Dendritic cell treated with granulocyte-macrophage colony-stimulating factor and Interleukin-4, amounts not matched to agents 40 ng/mL and 50 ng/mL, for 4 days (primary cell): ENCODE measurements at regions not wholly inside any gene's neighbourhood (a gene's known extent, or its start where the extent isn't known, plus 50 kb on each side); places are given as distances from the start of the nearest gene placed in this dataset.

Experiments
- H3K27ac Mint-ChIP-seq: one replicate; pipeline ENCODE4 v1.8.0; 2022; ENCODE audit warnings: mild to moderate bottlenecking, mixed read lengths
- H3K27me3 Mint-ChIP-seq: one replicate; pipeline ENCODE4 v1.8.0; 2022; ENCODE audit warnings: mild to moderate bottlenecking, mixed read lengths
- H3K36me3 Mint-ChIP-seq: one replicate; pipeline ENCODE4 v1.8.0; 2022; ENCODE audit warnings: low read depth, mixed read lengths
- H3K4me1 Mint-ChIP-seq: one replicate; pipeline ENCODE4 v1.8.0; 2022; ENCODE audit warnings: low read depth, mixed read lengths
- H3K4me3 Mint-ChIP-seq: one replicate; pipeline ENCODE4 v1.8.0; 2022; ENCODE audit warnings: mild to moderate bottlenecking, moderate library complexity, mixed read lengths
- H3K9me3 Mint-ChIP-seq: one replicate; pipeline ENCODE4 v1.8.0; 2022; ENCODE audit warnings: mixed read lengths
- intact Hi-C: fragments of 100-400 bp; cut with micrococcal nuclease; formaldehyde crosslinking; loops from one replicate; pipeline ENCODE4 v1.15.0; 2022

DNA sequence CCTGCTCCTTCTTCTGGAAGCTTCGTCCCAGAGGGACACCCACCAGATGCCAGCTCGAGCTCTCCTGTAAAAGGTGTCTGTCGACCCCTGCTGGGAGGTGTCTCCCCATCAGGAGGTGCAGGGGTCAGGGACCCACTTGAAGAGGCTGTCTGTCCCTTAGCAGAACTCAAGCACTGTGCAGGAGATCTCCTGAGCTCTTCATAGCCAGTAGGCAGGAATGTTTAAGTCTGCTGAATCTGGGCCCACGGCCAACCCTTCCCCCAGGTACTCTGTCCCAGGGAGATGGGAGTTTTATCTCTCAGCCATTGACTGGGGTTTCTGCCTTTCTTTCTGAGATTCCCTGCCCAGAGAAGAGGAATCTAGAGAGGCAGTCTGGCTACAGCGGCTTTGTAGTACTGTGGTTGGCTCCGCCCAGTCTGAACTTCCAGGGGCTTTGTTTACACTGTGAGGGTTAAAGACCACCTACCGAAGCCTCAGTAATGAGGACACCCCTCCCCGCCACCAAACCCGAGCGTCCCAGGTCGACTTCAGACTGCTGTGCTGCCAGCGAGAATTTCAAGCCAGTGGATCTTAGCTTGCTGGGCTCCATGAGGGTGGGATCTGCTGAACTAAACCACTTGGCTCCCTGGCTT, 1383.0 kb upstream of the TENM3 start:
- no peaks in the 10 kb centered on the region for H3K36me3 Mint-ChIP-seq
- intact Hi-C loops, result no loop called here

DNA sequence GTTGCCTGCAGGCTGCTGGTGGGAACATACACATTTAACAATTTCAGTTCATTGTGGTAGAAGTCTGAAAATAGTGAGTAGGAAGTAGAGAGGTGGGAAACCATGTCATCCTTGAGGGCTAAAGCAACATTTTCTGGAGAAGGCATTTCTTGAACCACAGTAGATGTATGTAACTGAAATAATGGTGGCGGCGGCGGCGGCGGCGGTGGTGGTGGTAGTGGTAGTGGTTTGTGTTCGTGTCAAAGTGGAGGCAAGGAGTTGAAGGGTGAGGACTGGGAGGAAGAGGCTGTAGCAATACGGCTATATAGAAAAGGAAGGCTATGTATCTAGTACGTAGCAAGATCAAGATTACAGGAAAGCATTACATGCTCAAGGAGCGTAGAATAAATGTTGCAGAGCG, 1381.6 kb upstream of the TENM3 start:
- Mint-ChIP-seq H3K27me3 (no peaks in the 10 kb centered on the region), H3K9me3 (peaks cover 24% of the 10 kb centered on the region), H3K4me3 (no peak overlapping the region), H3K27ac (no peak overlapping the region), H3K4me1 (no peaks in the 10 kb centered on the region), H3K36me3 (no peaks in the 10 kb centered on the region)
- intact Hi-C loops, result no loop called here

More for the DNA sequence above, 1383.0 kb upstream of the TENM3 start:
- Mint-ChIP-seq H3K27ac (no peak overlapping the region), H3K27me3 (no peaks in the 10 kb centered on the region), H3K4me3 (no peak overlapping the region), H3K4me1 (no peaks in the 10 kb centered on the region), H3K9me3 (peaks cover 19% of the 10 kb centered on the region)

DNA sequence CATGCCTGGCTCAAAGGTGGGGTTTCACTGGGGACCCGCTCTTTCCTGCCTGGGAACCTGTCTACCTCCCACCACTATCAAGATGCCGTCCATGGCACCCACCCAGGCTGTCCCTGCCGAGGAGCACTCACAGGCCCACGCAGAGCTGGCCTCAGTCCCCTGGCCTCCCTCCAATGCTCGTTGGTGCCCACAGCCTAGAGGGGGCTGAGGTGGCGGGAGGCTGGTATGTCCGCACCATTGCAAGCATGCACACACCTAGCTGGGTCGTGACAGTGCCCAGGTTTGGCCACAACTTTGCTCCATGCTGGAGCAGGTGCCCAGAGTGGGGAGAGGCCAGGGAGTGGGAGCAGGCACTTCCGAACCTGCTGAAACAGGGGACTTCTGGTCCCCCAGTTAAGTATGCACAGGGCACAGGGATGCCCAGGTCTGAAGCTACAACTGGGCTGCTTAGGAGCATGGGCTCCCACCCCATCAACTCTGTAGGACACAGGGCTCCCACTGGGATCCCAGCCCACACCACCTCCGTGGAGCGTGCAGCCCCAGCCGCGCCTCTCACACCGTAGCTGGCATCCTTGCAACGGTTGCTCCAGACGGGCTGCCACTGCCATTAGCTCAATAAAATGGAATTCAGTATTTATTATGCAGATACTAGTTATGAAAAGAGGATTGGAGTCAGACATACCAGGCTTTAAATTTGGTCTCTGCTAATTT, 1376.1 kb upstream of the TENM3 start:
- intact Hi-C loops, result no loop called here
- Mint-ChIP-seq H3K27me3 (no peaks in the 10 kb centered on the region), H3K4me1 (no peaks in the 10 kb centered on the region), H3K9me3 (peaks cover 20% of the 10 kb centered on the region), H3K4me3 (no peak overlapping the region), H3K36me3 (no peaks in the 10 kb centered on the region), H3K27ac (no peak overlapping the region)

DNA sequence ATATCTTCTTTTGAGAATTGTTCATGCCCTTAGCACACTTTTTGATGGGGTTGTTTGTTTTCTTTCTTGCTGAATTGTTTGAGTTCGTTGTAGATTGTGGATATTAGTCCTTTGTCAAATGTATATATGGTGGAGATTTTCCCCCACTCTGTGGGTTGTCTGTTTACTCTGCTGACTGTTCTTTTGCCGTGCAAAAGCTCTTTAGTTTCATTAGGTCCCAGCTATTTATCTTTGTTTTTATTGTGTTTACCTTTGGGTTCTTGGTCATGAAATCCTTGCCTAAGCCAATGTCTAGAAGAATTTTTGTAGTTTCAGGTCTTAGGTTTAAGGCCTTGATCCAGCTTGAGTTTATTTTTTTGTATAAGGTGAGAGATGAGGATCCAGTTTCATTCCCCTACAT, 1372.6 kb upstream of the TENM3 start:
- no peaks in the 10 kb centered on the region for H3K36me3 Mint-ChIP-seq
- intact Hi-C loops, result no loop called here
- no peak overlapping the region for H3K27ac Mint-ChIP-seq
- no peaks in the 10 kb centered on the region for H3K27me3 Mint-ChIP-seq
- H3K9me3 Mint-ChIP-seq, result peaks cover 31% of the 10 kb centered on the region
- H3K4me1 Mint-ChIP-seq, result no peaks in the 10 kb centered on the region
- H3K4me3 Mint-ChIP-seq, result no peak overlapping the region

DNA sequence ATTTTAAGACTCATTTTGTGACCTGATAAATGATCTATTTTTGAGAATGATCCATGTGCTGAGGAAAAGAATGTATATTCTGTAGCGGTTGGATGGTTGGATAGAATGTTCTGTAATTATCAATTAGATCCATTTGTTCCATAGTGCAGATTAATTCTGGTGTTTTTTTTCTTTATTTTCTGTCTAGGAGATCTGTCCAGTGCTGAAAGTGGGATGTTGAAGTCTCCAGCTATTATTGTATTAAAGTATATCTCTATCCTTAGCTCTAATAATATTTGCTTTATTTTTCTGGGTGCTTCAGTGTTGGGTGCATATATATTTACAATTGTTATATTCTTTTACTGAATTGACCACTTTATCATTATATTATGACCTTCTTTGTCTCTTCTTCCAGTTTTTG, 1344.9 kb upstream of the TENM3 start:
- Mint-ChIP-seq H3K4me3 (no peak overlapping the region), H3K36me3 (no peaks in the 10 kb centered on the region), H3K27me3 (no peaks in the 10 kb centered on the region), H3K9me3 (peaks cover 39% of the 10 kb centered on the region), H3K4me1 (no peaks in the 10 kb centered on the region), H3K27ac (no peak overlapping the region)
- intact Hi-C loops, result no loop called here

DNA sequence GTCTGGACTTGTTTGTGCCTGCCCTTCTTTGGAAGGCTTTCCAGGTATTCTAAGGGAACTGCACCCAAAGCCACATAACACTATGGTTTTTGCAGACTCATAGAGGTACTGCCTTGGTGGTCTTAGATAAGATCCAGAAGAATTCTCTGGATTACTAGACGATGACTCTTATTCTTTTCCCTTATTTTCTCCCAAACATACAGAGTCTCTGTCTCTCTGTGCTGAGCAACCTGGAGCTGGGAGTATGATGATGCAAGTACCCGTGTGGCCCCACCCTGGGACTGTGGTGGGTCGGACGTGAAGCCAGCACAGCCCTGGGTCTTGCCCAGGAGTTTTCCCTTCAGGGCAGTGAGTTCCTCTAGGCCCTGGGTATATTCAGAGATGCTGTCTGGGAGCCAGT, 1342.4 kb upstream of the TENM3 start:
- intact Hi-C loops, result no loop called here
- H3K9me3 Mint-ChIP-seq, result peaks cover 39% of the 10 kb centered on the region
- H3K36me3 Mint-ChIP-seq, result no peaks in the 10 kb centered on the region
- H3K27ac Mint-ChIP-seq, result no peak overlapping the region
- no peaks in the 10 kb centered on the region for H3K4me1 Mint-ChIP-seq
- no peaks in the 10 kb centered on the region for H3K27me3 Mint-ChIP-seq
- no peak overlapping the region for H3K4me3 Mint-ChIP-seq

DNA sequence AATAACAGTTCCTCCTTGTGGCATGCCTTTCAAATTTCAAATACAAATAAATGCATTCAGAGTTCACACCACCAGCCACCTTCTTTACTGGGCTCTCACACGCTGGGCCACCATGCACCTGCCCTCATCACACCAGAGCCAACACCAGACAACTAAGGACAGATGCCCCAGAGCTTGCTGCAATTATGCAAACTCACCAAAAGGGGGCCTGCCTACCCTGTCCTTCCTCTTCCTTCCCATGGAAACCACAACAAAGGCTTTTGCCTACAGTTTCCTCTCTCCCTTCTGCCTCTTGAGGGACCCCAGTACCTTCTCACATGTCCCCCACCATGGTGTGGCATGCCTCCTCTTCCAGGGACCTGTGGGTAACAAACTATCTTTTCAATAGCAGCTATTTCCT, 1333.9 kb upstream of the TENM3 start:
- Mint-ChIP-seq H3K27me3 (no peaks in the 10 kb centered on the region), H3K4me3 (no peak overlapping the region), H3K9me3 (peaks cover 9% of the 10 kb centered on the region), H3K27ac (no peak overlapping the region), H3K4me1 (no peaks in the 10 kb centered on the region), H3K36me3 (no peaks in the 10 kb centered on the region)
- intact Hi-C loops, result no loop called here

DNA sequence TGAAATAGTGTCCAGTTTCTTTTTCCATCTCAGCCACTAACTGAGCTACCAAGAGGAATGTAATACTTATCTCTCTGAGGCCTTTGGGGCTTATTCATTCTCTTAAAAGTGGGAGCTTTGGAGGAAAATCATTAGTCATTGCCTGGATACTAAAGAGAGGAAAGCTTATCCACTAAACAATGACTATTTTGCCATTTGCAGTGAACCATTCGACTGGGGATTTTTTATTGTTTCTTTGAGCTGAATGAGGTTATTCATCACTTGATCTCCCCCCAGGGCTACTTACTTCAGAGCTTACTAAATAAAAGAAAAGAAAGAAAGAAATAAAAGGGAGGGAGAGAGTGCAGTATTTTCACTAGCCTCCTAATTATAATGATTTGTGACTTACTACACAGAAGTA, 1329.5 kb upstream of the TENM3 start:
- intact Hi-C loops, result no loop called here

DNA sequence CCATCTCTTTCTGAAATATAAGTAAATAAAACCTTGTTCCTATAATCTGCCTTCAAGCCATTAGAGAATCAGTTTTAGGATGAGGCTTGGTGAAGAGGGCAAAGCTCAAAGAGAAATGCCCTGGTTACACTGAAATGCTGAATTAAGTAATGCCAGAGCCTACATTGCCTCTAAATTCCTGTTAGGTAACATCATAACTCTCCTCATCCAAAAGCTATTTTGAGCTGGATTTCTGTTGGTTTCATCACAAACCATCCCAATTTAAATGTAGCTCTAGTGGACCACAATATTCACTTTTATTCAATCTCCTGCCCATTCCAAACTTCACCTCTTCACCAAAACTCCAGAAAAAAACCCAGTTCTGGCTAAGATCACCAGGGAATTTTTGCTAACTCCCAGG, 1319.7 kb upstream of the TENM3 start:
- no peak overlapping the region for H3K4me3 Mint-ChIP-seq
- H3K9me3 Mint-ChIP-seq, result no peaks in the 10 kb centered on the region
- H3K27ac Mint-ChIP-seq, result no peak overlapping the region
- intact Hi-C loops, result no loop called here
- no peaks in the 10 kb centered on the region for H3K27me3 Mint-ChIP-seq
- H3K4me1 Mint-ChIP-seq, result no peaks in the 10 kb centered on the region
- no peaks in the 10 kb centered on the region for H3K36me3 Mint-ChIP-seq

More for the DNA sequence above, 1329.5 kb upstream of the TENM3 start:
- Mint-ChIP-seq H3K4me3 (no peak overlapping the region), H3K9me3 (peaks cover 9% of the 10 kb centered on the region), H3K36me3 (no peaks in the 10 kb centered on the region), H3K27me3 (no peaks in the 10 kb centered on the region), H3K27ac (no peak overlapping the region), H3K4me1 (no peaks in the 10 kb centered on the region)

DNA sequence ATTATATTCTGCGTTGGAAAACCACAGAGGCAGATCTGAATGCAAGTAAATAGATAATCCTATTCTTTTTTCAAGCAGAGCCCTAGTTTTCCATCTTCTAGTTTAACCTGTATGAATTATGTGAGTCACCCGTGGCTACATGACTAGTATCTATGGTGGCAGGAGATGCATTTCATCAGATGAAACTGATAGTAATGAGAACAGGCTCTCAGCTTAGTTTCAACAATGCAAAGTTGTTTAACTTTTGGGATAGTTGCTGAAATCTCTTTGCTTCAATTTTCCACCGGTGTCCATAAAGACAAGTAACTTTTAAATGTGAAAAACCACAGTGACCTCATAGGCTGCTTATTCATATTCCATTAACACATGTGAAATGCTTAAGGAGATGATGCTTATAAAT, 1317.4 kb upstream of the TENM3 start:
- no peak overlapping the region for H3K4me3 Mint-ChIP-seq
- intact Hi-C loops, result no loop called here
- H3K4me1 Mint-ChIP-seq, result no peaks in the 10 kb centered on the region
- no peaks in the 10 kb centered on the region for H3K9me3 Mint-ChIP-seq
- no peaks in the 10 kb centered on the region for H3K27me3 Mint-ChIP-seq
- H3K36me3 Mint-ChIP-seq, result no peaks in the 10 kb centered on the region
- no peak overlapping the region for H3K27ac Mint-ChIP-seq

DNA sequence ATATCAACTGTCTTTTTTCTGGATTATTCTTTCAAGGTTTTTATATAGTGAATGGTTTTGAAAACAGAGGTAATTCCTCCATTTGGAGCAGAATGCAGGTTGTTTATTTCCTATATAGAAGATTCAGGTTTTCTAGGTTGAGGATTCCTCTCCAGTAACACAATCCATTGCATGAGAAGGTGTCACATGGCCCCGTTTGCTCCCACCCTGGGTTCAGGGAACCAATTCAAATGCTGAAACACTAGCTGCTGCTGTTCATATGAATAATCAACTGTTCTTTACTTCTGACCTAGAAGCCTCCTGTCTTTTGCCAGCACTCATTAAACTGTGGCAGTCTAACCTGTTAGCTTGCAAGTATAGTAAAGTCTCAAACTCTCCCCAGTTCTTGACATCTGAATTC, 1316.9 kb upstream of the TENM3 start:
- Mint-ChIP-seq H3K36me3 (no peaks in the 10 kb centered on the region), H3K4me1 (no peaks in the 10 kb centered on the region), H3K27me3 (no peaks in the 10 kb centered on the region), H3K9me3 (no peaks in the 10 kb centered on the region), H3K4me3 (no peak overlapping the region), H3K27ac (no peak overlapping the region)
- intact Hi-C loops, result no loop called here

DNA sequence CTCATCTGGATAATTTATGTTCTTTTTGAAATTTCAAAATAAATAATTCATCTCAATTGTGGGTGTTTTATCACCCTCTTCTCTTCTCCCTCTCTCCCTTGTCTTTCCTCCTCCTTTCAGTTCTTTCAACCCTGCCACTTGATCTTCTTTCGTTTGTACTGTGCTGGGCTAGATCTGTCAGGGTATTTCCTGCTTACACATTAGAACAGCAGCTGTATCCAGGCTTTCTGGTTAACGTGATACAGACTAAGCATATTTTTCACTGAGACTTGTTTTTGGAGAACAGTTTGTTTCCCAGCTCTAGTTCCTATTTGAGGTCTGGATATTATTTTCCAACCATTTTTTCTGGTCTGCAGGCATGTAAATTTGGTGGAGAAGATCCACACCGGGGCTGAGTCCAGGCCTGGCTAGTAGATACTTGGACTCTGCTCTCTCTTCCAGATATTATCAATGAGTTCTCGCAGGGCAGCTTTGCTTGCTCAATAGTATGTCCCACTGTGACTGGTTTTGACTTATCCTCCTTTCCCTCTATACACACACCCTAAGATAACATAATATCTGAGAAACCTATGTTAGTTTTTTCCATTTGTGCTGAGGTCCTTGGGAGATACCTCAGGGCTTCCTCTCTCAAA, 1310.7 kb upstream of the TENM3 start:
- Mint-ChIP-seq H3K36me3 (no peaks in the 10 kb centered on the region), H3K27ac (no peak overlapping the region), H3K4me3 (no peak overlapping the region), H3K4me1 (no peaks in the 10 kb centered on the region), H3K9me3 (peaks cover 17% of the 10 kb centered on the region), H3K27me3 (no peaks in the 10 kb centered on the region)
- intact Hi-C loops, result no loop called here

DNA sequence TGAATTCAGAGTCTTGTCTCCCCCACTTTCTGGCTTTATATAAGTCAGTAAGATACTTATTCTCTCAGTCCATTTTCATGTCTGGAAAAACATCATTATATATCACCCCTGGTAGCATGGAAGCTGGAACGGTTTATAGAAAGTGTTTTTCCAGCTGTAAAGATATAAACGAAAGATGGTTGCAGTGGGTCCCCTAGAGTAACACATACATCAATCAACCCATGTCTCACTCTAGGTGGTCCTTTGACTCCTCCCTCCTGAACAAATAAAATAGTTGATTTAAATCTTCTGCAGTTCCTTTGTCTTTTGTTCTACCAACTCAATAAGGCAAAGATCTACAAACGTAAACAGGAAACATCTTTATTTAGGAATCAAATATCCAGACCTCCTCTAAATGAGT, 1306.1 kb upstream of the TENM3 start:
- Mint-ChIP-seq H3K4me1 (no peaks in the 10 kb centered on the region), H3K36me3 (no peaks in the 10 kb centered on the region), H3K4me3 (no peak overlapping the region), H3K27ac (no peak overlapping the region), H3K27me3 (no peaks in the 10 kb centered on the region), H3K9me3 (peaks cover 15% of the 10 kb centered on the region)
- intact Hi-C loops, result no loop called here

DNA sequence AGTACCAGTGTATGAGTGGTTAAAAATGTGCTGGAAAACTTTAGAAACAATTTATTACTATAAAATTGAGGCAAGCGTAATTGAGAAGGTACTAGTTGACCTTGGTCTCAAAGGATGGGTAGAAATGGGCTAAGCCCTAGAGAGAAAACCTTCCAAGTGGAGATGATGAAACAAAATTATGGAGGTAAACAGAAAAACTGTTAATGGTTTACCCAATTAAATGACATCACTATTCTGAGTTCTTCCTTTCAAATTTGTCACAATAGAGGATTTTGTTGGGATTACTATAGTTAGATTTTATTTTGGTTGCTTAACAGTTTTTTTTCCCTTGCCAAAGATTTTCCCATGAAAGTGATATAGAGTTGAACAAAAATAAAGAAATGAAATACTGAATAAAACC, 1302.5 kb upstream of the TENM3 start:
- H3K4me3 Mint-ChIP-seq, result no peak overlapping the region

More for the DNA sequence above, 1302.5 kb upstream of the TENM3 start:
- Mint-ChIP-seq H3K4me1 (no peaks in the 10 kb centered on the region), H3K27ac (no peak overlapping the region), H3K36me3 (no peaks in the 10 kb centered on the region), H3K9me3 (no peaks in the 10 kb centered on the region), H3K27me3 (no peaks in the 10 kb centered on the region)
- intact Hi-C loops, result no loop called here
